Pancreas (tissue), 10 donors: ENCODE measurements at regions not wholly inside any gene's neighbourhood (a gene's known extent, or its start where the extent isn't known, plus 50 kb on each side); places are given as distances from the start of the nearest gene placed in this dataset.
A peak's percentile ranks its signal among the peaks of the same experiment; 100 is the strongest.

ENCODE experiments used
- ATAC-seq, 4 donors: fragments of 200-7000 bp; cut with Tn5 transposase; one replicate each; pipeline versions ENCODE4 v1.8.0 to v1.9.1; 2020; ENCODE audit warnings: mild to moderate bottlenecking in 4 of 4, moderate library complexity in 4 of 4
- DNase-seq, 6 donors: peaks; one replicate each; pipeline ENCODE4 v3.0.0-alpha.2; 2020
- FAIRE-seq: peaks from 2 replicates; lab custom pipeline; 2012; peaks lifted over from hg19 to GRCh38; lab: Jason Lieb, UNC
- H3K27ac ChIP-seq, 4 donors: fragments of 200-600 bp; sonication (generic); 1 replicate in 3 of 4; 2 replicates in 1 of 4; pipeline versions ENCODE4 v1.5.0 to v1.8.0; 2020
- H3K27me3 ChIP-seq, 4 donors: fragments of 200-600 bp; one replicate each; pipeline ENCODE4 v1.8.0; 2021
- H3K36me3 ChIP-seq, 3 donors: fragments of 200-600 bp; sonication (generic) in 1 of 3; one replicate each; pipeline versions ENCODE4 v1.5.0 to v1.8.0; 2020 to 2021
- H3K4me1 ChIP-seq, 3 donors: fragments of 200-600 bp; one replicate each; pipeline ENCODE4 v1.8.0; 2021
- H3K4me3 ChIP-seq, 4 donors: fragments of 200-600 bp; sonication (generic) in 2 of 4; one replicate each; pipeline versions ENCODE4 v1.5.0 to v1.8.0; 2020 to 2021
- H3K9me3 ChIP-seq, 4 donors: fragments of 200-600 bp; one replicate each; pipeline ENCODE4 v1.8.0; 2021
- CTCF ChIP-seq, 4 donors: fragments of 200-600 bp; sonication (generic) in 3 of 4; IDR thresholded peaks; one replicate each; pipeline versions ENCODE4 v1.5.0 to v1.8.0; 2021; ENCODE audit warnings: antibody characterized with exemption in 4 of 4
- WGBS, 2 donors: extraction: QIAGEN DNeasy Blood & Tissue Kit; methylation state at CpG; one replicate each; pipeline ENCODE4 v1.1.7; 2013; 5-methylcytosine and 5-hydroxymethylcytosine counted together
- intact Hi-C, 3 donors: fragments of 100-400 bp; cut with DNase I; formaldehyde crosslinking; loops; one replicate each; pipeline versions ENCODE4 v1.11.1 to v1.14.2; 2022
- donor health status: healthy with polysubstance abuse.
- donor health status: DM: no; HTN: no; CAD: no; lungs with moderate emphysema.
- donor health status: DM: no; HTN: no; CAD: no.
- donor health status: control.
- donor health status: control.
- donor health status: Bipolar disorder and iron deficiency.
- donor health status: DM: yes; HTN: yes; CAD: no.
- donor health status: DM: no; HTN: no; CAD: no.
- donor health status: DM: no; HTN: no; CAD: no.
- donor health status: DM: yes; HTN: yes; CAD: no.

- H3K27ac ChIP-seq, result peak overlapping the region in 2 of 4 donors; percentile 11 to 33
- intact Hi-C loops, result no loop called here
- no peak for TF ChIP-seq CTCF (IDR thresholded peaks at IDR 0.05)
- WGBS, 2 donors, result 35 to 46% methylated on average over 8 of the region's 8 CpGs
- no peaks in the 10 kb centered on the region for H3K36me3 ChIP-seq
- ATAC-seq (peak; percentile 61 to 76 (median 74)), DNase-seq (peak in 1 of 6 donors; percentile 14), FAIRE-seq (no peak)
- peaks cover 8 to 26% (median 22%) of the 10 kb centered on the region in 3 donors for H3K4me1 ChIP-seq
- no peaks in the 10 kb centered on the region for H3K9me3 ChIP-seq
- H3K4me3 ChIP-seq, result no peak overlapping the region
- no peaks in the 10 kb centered on the region for H3K27me3 ChIP-seq
Measured at GRCh38 chr9:20023961-20024571, 235.2 kb upstream of the SLC24A2 start.

GRCh38 chr9:20023210-20023905 is 234.5 kb upstream of the SLC24A2 start:
- DNase-seq (no peak), FAIRE-seq (no peak), ATAC-seq (peak; percentile 87 to 94 (median 90))
- no peaks in the 10 kb centered on the region for H3K9me3 ChIP-seq
- H3K4me1 ChIP-seq, result peaks cover 8 to 26% (median 22%) of the 10 kb centered on the region in 3 donors
- H3K4me3 ChIP-seq, result no peak overlapping the region
- H3K36me3 ChIP-seq, result no peaks in the 10 kb centered on the region
- no peak for TF ChIP-seq CTCF (IDR thresholded peaks at IDR 0.05)
- WGBS, 2 donors, result 91 to 93% methylated on average over 1 of the region's 1 CpG
- H3K27ac ChIP-seq, result peak overlapping the region in 1 of 4 donors; percentile 33
- intact Hi-C loops, result no loop called here
- no peaks in the 10 kb centered on the region for H3K27me3 ChIP-seq

- no peaks in the 10 kb centered on the region for H3K27me3 ChIP-seq
- no peak overlapping the region for H3K27ac ChIP-seq
- peaks cover 8 to 26% (median 22%) of the 10 kb centered on the region in 3 donors for H3K4me1 ChIP-seq
- ATAC-seq, result no peak
- no peak for FAIRE-seq
- no peaks in the 10 kb centered on the region for H3K36me3 ChIP-seq
- no peaks in the 10 kb centered on the region for H3K9me3 ChIP-seq
- intact Hi-C loops, result no loop called here
- H3K4me3 ChIP-seq, result no peak overlapping the region
- TF ChIP-seq CTCF (IDR thresholded peaks at IDR 0.05), result no peak
- 66 to 78% methylated on average over 2 of the region's 2 CpGs for WGBS, 2 donors
- DNase-seq, result no peak
Measured at GRCh38 chr9:20022410-20022809, 233.6 kb upstream of the SLC24A2 start.

GRCh38 chr9:20016611-20017010 is 227.8 kb upstream of the SLC24A2 start:
- Histone ChIP-seq H3K36me3 (no peaks in the 10 kb centered on the region), H3K4me1 (no peaks in the 10 kb centered on the region), H3K27me3 (no peaks in the 10 kb centered on the region), H3K27ac (no peak overlapping the region), H3K4me3 (no peak overlapping the region), H3K9me3 (no peaks in the 10 kb centered on the region)
- intact Hi-C loops, result no loop called here
- 75 to 89% methylated on average over 1 of the region's 1 CpG for WGBS, 2 donors
- TF ChIP-seq CTCF (IDR thresholded peaks at IDR 0.05), result no peak
- no peak for FAIRE-seq
- DNase-seq, result no peak
- no peak for ATAC-seq

- intact Hi-C loops, result no loop called here
- FAIRE-seq (no peak), ATAC-seq (no peak), DNase-seq (no peak)
- 85 to 93% methylated on average over 2 of the region's 2 CpGs for WGBS, 2 donors
- Histone ChIP-seq H3K36me3 (no peaks in the 10 kb centered on the region), H3K27ac (no peak overlapping the region), H3K4me3 (no peak overlapping the region), H3K27me3 (no peaks in the 10 kb centered on the region), H3K4me1 (no peaks in the 10 kb centered on the region), H3K9me3 (no peaks in the 10 kb centered on the region)
- no peak for TF ChIP-seq CTCF (IDR thresholded peaks at IDR 0.05)
Measured at GRCh38 chr9:20015427-20015931, 226.6 kb upstream of the SLC24A2 start.
